Dermis microvascular lymphatic vessel endothelial cell (primary cell): ENCODE measurements at regions not wholly inside any gene's neighbourhood (a gene's known extent, or its start where the extent isn't known, plus 50 kb on each side); places are given as distances from the start of the nearest gene placed in this dataset.
"Not testable (repeated sequence)": the region's sequence is repeated elsewhere in the genome, so short reads cannot be mapped to it uniquely, and the experiment has no call there.

Experiments
- DNase-seq, 2 donors: peaks; one replicate each; pipeline versions ENCODE4 v3.0.0 to v3.0.0-alpha.2; 2010; ENCODE audit warnings: low read depth in 2 of 2

DNA sequence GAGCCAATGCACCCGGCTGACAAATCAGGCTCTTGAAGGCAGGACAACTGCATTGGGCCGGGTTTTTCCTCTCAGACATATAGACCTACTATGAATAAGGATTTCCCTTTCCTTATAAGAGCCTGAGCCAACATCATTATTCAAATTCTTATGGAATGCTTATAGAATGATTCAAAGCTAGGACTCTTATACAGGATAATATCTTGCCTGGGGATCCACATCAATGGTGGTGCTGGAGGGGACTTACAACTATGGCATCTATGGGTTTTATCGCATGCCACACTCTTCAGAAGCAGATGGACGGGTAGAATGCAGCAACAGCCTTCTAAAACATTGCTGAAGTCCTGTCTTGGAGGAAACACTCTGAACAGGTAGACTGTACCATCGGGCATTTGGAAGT is 296.8 kb upstream of the KYNU start:
- no peak for DNase-seq

- no peak for DNase-seq
These were observed 301.9 kb upstream of the KYNU start for GRCh38 chr2:142575561-142575960.

DNA sequence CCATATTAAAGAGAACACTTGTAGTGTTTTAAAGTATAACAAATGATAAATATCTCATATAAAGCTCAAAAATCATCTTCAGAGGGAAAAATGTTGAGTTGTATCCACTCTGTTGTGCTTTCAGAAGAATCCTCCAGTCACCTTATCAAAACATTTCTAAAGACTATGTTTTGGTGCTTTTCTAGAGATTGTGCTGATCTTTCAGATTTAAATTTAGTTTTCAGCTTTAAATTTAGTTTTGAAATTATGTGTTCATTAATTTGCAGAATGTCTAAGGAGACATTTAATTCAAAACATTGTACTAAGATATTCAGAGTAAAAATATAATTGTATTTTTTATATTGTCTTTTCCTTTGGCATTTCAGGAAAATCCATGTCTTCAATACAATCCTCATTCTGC is 303.1 kb upstream of the KYNU start:
- DNase-seq, result no peak

- DNase-seq, result no peak
These were observed 304.9 kb upstream of the KYNU start for GRCh38 chr2:142572346-142573132.

GRCh38 chr2:142571934-142572333 is 305.5 kb upstream of the KYNU start:
- DNase-seq, result no peak

- DNase-seq, result no peak
These were observed 314.6 kb upstream of the KYNU start for GRCh38 chr2:142562900-142563299.

DNA sequence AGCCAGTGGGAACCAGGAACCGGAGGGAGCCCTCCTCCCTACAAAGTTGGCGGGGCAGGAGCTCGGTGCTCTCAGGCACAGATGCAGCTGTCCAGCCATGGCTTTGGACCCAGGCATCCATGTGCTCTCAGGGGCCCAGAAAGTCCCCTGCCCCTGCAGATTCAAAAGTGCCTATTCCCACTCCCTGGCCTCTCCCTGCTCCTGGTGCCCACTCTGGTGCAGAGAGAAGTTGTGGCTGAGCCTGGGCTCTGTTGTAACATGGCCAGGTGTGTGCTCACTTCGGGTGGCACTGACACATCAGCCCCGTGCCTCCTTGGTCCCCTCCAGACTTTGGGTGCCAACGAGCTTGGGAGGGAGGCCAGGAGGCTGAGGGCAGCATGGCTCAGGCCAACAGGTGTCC is 315.8 kb upstream of the KYNU start:
- no peak for DNase-seq

GRCh38 chr2:142557391-142557790 is 320.1 kb upstream of the KYNU start:
- no peak for DNase-seq

- DNase-seq, result not testable (repeated sequence)
These were observed 331.5 kb upstream of the KYNU start for GRCh38 chr2:142545999-142546398.

- DNase-seq, result no peak
These were observed 332.4 kb upstream of the KYNU start for GRCh38 chr2:142545036-142545435.

- DNase-seq, result no peak
These were observed 333.3 kb upstream of the KYNU start for GRCh38 chr2:142544173-142544572.

- no peak for DNase-seq
These were observed 335.0 kb upstream of the KYNU start for GRCh38 chr2:142542431-142542910.

- DNase-seq, result no peak
These were observed 340.5 kb upstream of the KYNU start for GRCh38 chr2:142536966-142537365.

- DNase-seq, result no peak
These were observed 341.0 kb upstream of the KYNU start for GRCh38 chr2:142536492-142536891.

- DNase-seq, result no peak
These were observed 342.2 kb upstream of the KYNU start for GRCh38 chr2:142535311-142535710.

DNA sequence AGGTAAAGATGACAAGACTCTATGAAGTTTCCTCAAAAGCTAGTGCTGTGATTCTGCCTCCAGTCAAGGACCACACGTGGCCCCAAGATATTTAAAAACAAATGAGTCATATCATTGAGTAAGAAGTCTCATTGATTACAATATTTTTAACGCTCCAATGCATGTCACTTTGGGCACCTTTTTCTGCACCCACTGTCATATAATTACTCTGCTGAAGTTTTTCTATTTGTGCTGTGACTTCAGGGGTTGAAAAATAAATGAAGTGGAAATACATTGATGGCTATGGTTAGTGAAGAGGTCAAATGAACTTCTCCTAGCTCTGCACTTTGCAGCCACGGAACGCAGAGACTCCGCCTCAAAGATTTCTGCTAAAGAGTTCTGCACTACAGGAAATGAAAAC is 344.3 kb upstream of the KYNU start:
- no peak for DNase-seq

DNA sequence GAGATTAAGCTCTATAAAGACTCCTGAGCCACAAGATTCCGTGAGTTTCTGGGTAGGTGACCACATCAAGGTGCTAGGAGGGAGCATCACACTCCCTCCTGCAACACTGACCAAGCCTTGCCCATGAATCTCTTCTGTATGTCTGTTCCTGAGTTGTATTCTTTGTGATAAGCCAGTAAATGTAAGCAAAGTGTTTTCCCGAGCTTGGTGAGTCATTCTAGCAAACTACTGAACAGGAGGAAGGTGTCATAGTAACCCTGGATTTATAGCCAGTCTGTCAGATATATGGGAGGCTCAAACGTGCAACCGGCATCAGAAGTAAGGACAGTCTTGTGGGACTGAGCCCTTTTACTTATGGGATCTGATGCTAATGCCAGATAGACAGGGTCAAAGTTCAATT is 346.1 kb upstream of the KYNU start:
- DNase-seq, result no peak

- DNase-seq, result no peak
These were observed 351.7 kb upstream of the KYNU start for GRCh38 chr2:142525720-142526119.

- no peak for DNase-seq
These were observed 356.0 kb upstream of the KYNU start for GRCh38 chr2:142521492-142521891.

DNA sequence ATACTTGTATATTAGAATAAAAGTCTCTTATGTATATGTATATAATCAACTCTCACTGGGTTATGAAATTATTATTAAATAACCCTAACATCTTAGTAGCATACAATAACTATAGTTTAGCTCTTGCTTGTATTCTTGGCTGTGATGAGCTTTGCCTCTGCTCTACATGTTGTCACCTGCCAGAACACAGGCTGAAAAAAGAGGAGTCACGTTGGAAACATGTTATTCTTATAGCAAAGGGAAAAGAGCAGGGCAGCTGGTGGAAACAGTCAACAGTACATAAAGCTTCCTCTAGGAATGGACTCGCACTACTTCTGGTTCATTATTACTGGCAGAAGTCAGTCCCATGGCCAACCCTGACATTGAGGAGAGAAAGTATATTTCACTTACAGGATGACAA is 362.0 kb upstream of the KYNU start:
- DNase-seq, result no peak

DNA sequence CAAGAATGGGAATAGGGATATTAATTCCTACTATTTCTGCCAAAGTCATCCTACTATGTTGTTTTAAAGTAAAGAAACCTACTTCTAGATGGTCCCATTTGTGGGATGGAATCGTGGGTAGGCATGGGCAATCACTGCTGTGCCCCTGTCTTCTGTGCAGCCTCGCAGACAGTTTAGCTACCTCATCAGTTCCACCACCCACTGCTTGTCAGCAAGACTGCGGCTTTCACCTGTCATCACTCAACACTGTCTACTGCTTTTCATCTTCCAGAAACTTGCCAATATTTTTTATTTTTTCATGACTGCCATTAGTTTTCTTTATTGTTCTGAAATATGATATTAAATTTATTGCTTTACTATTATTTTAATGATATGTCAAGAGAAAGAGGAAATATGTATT is 368.1 kb upstream of the KYNU start:
- no peak for DNase-seq

GRCh38 chr2:142504754-142505153 is 372.7 kb upstream of the KYNU start:
- DNase-seq, result no peak

DNA sequence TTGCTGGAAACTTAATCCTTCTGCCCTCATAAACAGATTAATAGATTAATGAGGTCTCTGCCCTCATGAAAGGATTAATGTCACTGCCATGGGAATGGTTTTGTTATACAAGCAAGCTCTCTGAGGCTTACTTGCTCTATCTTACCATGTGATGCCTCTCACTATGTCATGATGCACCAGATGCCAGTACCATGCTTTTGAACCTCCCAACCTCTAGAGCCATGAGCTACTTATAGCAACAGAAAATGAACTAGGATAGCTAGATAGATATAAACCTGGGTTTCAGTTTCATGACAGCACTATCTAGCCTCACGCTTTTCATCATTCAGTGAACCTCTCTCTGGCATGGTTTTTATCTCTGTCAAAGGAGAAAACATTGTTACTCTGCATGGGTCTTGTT is 371.6 kb upstream of the LRP1B start:
- no peak for DNase-seq

DNA sequence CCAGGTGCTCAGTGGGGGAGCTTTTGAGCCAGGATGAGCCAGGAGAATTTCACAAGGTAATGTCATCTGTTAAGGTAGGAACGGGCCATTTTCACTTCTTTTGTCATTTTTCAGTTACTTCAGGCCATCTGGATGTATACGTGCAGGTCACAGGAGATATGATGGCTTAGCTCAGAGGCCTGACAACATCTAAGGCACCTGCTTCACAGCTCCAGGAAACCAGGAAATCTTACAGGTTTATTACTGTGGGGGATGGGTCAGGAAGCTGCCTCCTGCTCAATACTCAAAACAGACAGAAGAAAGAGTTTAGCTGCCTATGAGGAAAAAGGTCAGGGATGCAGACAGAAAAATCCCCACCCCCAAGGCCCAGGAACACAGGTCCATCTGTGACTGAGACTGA is 364.3 kb upstream of the LRP1B start:
- no peak for DNase-seq
